NCI-H345 treated with DMSO at 0.1 percent for 48 hours (cell line): ENCODE measurements at regions not wholly inside any gene's neighbourhood (a gene's known extent, or its start where the extent isn't known, plus 50 kb on each side); places are given as distances from the start of the nearest gene placed in this dataset.
"Not testable (repeated sequence)": the region's sequence is repeated elsewhere in the genome, so short reads cannot be mapped to it uniquely, and the experiment has no call there.

Experiments used
- DNase-seq: peaks from one replicate; lab custom pipeline; 2025; ENCODE audit not compliant: unreplicated experiment; lab: John Stamatoyannopoulos, UW

GRCh38 chr5:1967736-1968135 lies 85.0 kb upstream of the IRX4 start:
- no peak for DNase-seq

DNA sequence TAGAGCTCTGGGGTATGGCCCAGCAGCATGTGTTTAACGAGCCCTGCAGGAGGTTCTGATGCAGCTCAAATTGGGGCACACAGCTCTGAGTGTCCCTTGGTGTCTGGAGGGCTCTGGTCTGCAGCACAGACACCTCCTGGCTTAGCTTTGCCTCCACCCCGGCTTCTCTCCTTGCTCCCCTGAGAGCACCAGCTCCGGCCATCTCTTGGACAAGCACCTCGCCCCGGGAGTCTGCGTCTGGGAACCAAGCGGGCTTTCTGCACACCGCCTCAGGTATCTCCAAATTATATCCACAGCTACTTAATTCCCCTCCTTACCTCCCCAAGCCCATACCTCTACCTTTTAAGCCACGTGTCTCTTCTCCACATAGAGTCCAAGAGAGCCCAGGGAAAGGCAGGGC lies 83.7 kb upstream of the IRX4 start:
- DNase-seq: no peak

GRCh38 chr5:1965925-1966324 lies 83.2 kb upstream of the IRX4 start:
- no peak for DNase-seq

DNA sequence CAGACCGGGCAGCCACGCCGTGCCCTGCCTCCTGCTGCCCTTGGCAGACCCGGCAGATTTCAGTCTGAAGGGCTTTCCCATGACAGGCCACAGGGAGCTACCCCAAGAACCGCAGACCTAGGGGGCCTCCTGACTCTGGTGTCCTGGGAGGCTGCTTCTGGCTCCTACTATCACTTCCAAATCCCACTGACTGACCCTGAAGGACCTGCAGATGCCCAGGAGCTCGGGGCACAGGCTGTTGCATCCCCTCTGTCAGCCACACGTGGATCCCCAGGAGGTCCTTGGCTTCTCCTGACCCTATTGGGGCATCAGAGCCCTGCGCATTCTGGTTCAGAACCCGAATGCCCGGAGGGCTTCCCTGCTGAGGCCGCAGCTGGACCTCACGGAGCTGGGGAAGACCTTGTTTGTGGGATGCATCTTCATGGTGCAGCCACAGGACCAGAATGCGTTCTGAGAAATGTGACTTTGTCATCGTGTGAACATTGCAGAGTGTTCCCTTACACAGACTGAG lies 81.3 kb upstream of the IRX4 start:
- DNase-seq: no peak

DNA sequence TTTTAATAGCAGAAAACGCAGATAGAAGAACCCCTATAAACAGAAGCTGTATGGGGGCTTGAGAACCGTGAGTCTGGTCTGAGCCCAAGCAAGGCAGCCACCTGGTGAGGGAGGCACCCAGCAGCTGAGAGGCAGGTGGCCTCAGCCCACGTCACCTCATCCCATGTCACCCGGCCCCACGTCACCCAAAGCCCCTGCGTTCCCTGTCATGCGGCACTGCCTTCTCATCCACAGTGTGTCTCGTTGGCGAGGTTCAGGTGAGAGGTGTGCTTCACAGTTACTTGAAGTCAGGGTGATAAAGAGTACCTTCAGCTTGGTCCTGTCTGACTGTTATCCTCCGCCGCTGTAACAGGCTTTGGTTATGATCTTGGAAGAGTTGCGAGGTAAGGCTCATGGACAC lies 80.6 kb upstream of the IRX4 start:
- DNase-seq: no peak

- DNase-seq: no peak
Observed at GRCh38 chr5:1962619-1963355, 80.1 kb upstream of the IRX4 start.

- no peak for DNase-seq
Observed at GRCh38 chr5:1961952-1962595, 79.3 kb upstream of the IRX4 start.

DNA sequence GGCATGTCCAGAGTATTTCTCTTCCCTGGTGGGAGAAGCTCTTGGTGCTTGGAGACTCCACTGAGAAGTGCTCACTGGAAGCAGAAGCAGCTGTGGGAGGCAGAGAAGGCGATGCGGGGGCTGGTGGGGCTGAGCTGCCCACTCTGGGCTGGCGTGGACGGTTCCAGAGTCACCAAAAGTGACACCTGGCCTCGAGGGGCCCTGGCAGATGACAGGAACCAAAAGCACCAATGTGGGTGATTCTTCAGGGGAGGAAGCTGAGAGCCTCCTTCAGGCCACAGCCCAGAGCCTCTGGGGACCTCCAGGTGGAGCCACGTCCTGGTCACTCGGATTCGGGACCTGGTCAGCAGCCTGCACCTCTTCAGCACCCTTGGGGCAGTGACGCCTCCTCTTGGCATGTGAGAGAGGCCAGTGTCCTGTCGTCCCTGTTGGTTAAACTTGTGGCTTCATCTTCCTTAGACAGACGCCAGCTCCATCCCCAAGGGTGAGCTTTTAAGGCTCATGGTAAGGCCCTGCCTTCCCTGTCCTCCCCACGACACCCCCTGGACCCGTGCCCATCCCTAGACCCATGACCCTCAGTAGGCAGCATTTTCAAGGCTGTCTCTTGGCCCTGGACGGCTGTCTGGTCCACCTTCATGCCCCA lies 78.7 kb upstream of the IRX4 start:
- no peak for DNase-seq

- DNase-seq: no peak
Observed at GRCh38 chr5:1960595-1961303, 78.0 kb upstream of the IRX4 start.

DNA sequence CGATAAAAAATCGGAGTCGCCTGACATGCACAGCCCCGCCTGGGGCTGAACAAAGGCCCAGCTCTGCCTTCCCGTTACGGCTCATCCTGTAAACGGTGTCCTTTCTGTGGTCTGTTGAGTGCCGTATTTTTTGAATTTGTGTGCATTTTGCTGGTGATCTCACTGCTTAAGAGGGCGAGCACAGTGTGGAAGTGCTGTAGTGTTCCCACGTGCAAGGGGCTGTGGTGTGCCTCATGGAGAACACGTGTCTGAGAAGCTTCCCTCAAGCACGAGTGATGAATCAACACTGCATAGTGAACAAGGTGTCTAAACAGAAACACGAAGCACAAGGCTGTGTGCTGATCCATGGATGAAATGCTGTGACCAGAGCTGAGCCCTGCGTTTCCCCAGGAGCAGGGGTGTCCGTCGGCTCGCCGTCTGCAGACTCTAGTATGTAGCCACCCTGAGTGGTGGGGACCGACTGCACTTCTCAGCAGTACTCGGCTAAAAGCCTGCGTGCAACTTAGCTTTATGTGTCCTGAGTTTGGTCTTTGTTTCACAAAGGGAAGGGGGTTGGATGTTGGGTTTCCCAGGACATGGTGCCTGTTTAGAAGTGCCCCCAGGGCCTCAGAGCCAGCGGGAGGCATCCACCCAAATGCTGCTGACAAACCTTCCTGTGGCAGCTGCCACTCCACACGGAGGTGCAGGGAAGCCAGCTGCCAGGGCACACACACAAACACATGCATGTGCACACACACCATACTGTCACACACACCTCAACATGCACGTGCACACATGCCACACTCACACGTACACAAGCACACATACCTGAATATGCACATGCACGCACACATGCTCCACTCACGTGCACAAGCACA lies 77.2 kb upstream of the IRX4 start:
- DNase-seq: no peak

- DNase-seq: no peak
Observed at GRCh38 chr5:1959231-1959630, 76.5 kb upstream of the IRX4 start.

- no peak for DNase-seq
Observed at GRCh38 chr5:1958211-1959010, 75.7 kb upstream of the IRX4 start.

DNA sequence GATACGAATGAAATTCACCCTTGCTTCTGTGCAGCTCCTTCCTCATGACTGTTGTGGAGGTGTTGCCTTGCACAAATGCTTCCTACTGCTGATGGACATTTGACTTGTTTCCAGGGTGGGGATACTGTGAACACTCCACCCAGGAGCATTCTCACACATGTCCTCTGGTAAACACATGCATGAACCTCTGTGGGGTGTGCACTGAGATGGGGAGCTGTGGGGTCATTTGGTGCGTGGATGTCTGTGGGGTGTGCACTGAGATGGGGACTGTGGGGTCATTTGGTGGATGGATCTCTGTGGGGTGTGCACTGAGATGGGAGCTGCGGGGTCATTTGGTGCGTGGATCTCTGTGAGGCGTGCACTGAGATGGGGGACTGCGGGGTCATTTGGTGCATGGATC lies 72.9 kb upstream of the IRX4 start:
- no peak for DNase-seq

GRCh38 chr5:1953710-1954109 lies 71.0 kb upstream of the IRX4 start:
- DNase-seq: not testable (repeated sequence)

GRCh38 chr5:1952444-1953099 lies 69.8 kb upstream of the IRX4 start:
- no peak for DNase-seq

DNA sequence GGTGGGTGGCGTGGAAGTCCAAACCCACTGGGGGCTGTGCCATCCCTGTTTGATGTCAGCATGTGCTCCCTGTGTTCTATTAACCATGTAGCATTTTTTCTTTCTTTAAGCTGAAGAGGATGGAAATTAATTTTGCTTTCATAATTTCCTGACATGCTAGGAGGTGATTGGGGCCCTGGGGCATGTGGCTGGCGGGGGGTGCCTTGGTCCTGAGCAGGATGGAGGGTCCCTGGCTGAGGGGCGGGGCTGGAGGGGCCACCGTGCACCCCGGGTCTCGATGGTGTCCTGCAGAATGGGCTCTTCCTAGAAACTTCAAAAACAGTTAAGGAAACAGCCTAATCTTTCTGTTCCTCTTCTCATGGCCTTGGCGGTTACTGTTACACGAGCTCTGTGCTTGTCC lies 69.3 kb upstream of the IRX4 start:
- no peak for DNase-seq

DNA sequence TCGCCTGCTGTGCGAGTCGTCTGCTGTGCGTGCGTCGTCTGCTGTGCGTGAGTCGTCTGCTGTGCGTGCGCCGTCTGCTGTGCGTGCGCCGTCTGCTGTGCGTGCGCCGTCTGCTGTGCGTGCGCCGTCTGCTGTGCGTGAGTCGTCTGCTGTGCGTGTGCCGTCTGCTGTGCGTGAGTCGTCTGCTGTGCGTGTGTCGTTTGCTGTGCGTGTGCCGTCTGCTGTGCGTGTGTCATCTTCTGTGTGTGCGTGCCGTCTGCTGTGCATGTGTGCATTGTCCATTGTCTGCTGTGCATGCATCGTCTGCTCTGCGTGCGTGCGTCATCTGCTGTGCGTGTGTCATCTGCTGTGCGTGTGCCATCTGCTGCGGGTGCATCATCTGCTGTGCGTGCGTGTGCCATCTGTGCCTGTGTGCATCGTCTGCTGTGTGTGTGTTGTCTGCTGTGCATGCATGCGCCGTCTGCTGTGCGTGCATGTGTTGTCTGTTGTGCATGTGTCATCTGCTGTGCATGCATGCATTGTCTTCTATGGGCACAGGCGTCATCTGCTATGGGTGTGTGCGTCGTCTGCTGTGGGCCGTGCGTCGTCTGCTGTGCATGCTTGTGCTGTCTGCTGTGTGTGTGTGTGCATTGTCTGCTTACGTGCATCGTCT lies 68.6 kb upstream of the IRX4 start:
- no peak for DNase-seq

GRCh38 chr5:1950708-1951103 lies 68.0 kb upstream of the IRX4 start:
- DNase-seq: no peak
